ENCODE measurements at regions not wholly inside any gene's neighbourhood (a gene's known extent, or its start where the extent isn't known, plus 50 kb on each side); places are given as distances from the start of the nearest gene placed in this dataset.
"Not testable (repeated sequence)": the region's sequence is repeated elsewhere in the genome, so short reads cannot be mapped to it uniquely, and the experiment has no call there.

DNA sequence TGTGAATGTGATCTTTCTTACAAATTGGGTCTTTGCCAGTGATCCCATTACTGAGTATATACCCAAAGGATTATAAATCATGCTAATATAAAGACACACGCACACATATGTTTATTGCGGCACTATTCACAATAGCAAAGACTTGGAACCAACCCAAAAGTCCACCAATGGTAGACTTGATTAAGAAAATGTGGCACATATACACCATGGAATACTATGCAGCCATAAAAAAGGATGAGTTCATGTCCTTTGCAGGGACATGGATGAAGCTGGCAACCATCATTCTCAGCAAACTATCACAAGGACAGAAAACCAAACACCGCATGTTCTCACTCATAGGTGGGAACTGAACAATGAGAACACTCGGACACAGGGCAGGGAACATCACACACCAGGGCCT is 55.5 kb upstream of the ATP2B1 start:
- TF ChIP-seq, protein P1, sequence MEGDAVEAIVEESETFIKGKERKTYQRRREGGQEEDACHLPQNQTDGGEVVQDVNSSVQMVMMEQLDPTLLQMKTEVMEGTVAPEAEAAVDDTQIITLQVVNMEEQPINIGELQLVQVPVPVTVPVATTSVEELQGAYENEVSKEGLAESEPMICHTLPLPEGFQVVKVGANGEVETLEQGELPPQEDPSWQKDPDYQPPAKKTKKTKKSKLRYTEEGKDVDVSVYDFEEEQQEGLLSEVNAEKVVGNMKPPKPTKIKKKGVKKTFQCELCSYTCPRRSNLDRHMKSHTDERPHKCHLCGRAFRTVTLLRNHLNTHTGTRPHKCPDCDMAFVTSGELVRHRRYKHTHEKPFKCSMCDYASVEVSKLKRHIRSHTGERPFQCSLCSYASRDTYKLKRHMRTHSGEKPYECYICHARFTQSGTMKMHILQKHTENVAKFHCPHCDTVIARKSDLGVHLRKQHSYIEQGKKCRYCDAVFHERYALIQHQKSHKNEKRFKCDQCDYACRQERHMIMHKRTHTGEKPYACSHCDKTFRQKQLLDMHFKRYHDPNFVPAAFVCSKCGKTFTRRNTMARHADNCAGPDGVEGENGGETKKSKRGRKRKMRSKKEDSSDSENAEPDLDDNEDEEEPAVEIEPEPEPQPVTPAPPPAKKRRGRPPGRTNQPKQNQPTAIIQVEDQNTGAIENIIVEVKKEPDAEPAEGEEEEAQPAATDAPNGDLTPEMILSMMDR (IDR thresholded peaks at IDR 0.05; ENCODE audit: low read depth, low read length, poor library complexity, severe bottlenecking): not testable (repeated sequence)
- TF ChIP-seq EZH2phosphoT487 (IDR thresholded peaks at IDR 0.05; ENCODE audit: borderline replicate concordance, low read length): not testable (repeated sequence)
